RPMI7951 (cell line): ENCODE measurements at regions not wholly inside any gene's neighbourhood (a gene's known extent, or its start where the extent isn't known, plus 50 kb on each side); places are given as distances from the start of the nearest gene placed in this dataset.
A peak's percentile ranks its signal among the peaks of the same experiment; 100 is the strongest.
"Not testable (repeated sequence)": the region's sequence is repeated elsewhere in the genome, so short reads cannot be mapped to it uniquely, and the experiment has no call there.

Source experiments
- DNase-seq: peaks from one replicate; pipeline ENCODE4 v3.0.0-alpha.2; 2012; ENCODE audit warnings: low read depth

DNA sequence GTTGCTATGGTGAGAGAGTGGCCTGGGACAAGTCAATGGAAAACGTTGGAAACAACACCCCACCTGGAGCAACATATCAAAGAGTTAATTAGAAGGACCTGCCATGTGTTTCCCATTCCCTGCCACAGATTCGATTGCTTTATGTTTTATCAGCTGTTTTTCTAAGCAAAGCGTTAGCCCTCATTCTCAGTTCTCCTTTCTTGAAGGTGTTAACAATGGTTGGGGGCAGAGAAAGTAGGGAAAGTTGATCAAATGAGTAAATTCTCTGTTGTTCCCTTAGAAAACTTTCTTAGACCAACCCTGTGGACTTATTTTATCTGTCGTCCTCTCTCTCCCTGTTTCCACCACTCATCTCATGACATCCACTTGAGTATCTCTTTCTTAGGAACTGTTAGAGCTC, 102.5 kb downstream of the ADAMTS15 start:
- DNase-seq: no peak

DNA sequence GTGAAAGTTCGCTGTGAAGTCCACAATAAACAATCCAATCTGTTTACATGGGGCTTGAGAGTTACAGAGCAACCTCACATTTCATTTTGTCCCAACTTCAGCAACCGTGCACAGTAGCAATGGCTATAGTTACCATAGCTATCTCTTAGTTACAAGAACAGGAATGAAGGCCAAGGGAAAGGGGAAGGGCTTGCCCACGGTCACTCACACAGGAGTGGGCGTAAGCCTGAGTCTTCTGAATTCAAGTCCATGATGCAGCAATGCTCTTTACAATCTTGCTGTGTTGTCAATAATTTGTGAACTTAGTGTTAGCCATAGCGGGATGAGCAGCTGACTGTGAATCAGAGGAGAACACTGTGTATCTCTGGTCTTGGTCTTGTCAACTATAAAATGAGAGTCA, 102.9 kb downstream of the ADAMTS15 start:
- DNase-seq: no peak

DNA sequence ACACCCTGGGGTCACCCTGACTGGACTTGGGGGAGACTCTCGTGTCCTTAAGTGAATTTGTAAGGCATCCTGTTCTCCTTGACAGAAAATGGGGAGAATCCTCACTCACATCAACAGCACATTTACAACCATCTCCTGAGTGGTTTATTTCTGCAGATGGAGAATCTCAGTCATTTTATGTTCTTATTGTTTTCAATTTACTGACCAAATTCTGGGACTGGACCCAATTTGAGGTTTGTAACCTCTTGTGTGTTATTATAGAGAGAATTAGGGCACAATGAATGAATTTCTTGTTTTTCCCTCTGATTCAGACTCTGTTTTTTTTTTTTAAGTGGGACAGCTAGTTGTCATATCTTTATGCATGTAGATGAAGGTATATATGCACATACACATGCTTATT, 104.9 kb downstream of the ADAMTS15 start:
- peak; percentile 25 for DNase-seq

DNA sequence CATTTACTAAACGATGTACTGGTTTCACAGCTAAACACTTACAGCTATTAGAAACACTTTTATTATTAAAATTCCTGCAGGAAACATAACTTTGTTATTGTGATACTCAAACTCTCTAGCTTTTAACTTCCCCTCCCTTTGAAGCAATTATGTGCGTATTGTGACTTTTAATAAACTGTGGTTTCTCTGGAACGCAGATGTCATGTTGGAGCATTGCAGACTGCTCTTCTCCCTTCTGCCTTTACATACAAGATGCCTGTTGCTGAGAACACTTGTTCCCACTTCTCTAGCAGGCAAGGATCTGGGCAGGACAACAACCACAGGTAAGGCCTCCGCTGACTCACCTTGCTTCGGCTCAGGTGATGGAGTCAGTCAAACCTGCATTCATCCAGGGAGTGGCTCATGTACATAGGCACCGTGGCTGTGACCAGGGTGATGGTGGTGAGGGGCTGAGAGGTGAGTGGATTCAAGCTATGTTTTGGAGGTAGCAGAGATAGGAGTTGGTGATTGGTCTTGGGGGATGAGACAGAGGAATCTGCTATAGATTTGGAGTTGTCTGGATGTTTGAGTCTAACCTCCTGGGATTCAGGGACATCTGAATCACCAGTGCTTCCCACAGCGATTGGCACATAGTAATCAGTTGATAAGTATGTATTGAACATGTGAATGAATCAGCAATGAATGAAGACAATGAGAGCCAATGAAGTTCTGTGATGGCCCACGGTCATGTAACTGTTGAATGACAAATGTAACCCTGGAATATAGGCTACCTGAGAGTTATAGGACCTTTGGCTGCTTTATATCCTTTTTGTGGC, 106.0 kb downstream of the ADAMTS15 start:
- DNase-seq: no peak

DNA sequence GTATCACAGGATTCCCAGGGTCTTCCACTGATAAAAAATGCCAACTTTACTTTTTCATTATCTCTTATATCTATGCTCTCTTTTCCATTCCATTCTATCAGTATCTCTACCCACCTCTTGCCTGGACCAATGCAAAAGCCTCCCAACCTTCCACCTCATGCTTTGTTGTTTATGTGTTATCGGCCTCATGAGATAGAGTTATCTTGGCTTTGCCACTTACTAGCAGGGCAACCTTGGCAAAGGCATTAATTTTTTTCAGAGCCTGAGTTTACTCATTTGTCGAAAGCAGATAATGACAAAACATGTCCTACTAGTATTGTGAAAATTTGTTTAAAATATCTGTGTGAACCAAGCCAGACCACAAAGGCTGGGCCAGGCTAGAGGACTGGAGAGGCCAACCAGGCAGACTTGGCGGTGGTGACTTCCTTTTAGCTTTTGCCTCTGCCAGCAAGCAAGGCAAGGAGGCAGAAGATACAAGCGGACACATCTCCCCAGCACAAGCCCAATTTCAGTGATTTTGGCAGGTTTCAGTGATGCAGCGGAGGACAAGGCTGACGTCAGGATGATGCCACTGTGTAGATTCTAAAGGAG, 106.9 kb downstream of the ADAMTS15 start:
- no peak for DNase-seq

DNA sequence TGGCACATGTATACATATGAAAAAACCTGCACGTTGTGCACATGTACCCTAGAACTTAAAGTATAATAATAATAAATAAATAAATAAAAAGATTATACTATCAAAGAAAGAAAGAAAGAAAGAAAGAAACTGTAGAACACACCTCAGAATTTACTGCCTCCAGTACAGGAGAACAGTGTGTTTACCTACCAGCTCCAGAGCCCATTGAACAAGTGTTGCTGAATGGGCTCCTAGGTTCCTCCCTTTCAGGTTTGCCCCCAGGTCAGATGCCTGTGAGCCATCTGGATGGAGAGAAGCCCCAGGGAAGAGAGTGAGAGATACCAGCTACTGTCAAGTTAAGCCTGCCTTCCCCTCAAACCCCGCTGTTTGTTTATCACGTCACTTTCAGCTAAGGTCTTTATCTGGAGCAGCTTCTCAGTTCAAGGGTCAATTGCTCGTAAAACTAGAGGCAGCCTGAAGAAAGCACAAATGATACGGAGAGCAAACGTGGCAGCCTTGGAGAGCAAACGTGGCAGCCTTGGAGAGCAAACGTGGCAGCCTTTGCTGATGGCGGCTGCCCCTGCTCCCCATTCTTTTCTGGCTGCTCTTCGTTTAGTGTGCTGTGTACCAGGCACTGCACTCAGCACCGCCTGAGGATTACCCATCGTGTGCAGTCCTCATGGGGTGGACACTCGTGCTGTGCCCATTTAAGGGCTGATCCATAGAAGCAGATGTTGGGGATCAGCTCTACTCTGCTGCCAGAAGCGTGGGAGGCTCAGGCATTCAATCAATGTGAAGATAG, 111.7 kb downstream of the ADAMTS15 start:
- DNase-seq: no peak

DNA sequence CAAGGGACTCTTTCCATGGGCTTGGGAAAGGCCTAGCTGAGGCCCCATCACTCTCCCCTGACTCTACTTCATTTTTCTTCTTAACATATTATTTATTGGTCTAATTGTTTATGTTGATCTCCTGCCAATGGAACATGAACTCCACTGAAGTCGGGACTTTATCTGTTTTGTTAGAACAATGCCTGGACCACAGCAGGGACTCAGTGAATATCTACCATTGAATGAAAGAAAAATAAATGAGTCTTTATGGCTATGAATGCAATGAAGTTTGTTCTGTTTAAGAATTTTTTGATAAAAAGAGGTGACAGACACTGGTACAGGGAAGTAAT, 112.3 kb downstream of the ADAMTS15 start:
- DNase-seq: no peak

DNA sequence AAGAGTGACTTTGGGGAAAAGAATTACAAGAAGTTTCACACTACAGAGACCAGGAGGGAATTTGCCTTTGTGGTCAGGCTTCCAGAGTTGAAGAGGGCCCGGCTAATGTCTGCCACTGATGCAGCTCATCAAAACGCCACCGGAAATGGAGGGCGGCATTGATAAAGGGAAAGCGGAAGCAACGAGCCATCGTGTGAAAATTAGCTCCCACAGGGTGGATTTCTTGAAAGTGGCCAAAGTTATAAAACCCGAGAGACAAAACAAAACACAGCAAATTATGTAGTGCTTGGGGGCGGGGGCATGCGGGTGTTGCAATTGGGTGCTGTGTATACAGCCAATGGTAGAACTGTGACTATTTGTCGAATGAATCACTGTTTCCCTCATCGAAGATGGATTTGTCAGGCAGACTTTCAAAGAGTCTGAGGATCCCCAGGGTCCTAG, 113.0 kb downstream of the ADAMTS15 start:
- DNase-seq: no peak

DNA sequence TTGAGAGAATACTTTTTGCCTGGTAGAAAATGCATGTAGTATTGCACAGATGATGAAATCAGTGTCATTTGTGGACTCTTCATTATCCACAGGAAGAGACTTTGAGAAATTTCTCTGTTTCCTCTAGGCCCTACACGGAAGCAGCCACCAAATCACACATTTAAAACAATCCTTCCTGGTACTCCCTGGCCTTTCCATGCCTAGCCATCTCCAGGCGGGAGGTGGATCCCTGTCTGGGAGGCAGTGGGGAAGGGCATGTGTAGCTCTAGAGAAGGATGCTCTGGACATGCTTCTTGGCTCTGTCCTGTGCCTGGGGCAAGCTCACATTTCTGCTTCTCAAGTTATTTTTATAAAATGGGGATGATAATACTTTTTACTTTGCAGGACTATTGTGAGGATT, 114.1 kb downstream of the ADAMTS15 start:
- no peak for DNase-seq

DNA sequence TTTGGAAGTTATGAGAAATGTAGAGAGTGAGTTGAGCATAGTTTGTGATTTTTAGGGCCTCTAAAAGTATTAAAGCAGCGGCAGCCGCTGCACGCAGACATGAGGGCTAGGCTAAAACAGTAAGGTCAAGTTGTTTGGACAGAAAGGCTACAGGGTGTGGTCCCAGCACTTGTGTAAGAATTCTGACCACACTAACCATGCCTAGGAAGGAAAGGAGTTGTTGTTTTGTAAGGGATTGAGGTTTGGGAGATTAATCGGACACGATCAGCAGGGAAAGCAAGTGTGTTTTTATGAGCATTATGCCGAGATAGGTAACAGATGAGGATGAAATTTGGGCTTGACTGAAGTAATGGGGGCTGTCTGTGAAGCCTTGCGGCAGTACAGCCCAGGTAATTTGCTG, 117.9 kb downstream of the ADAMTS15 start:
- not testable (repeated sequence) for DNase-seq

DNA sequence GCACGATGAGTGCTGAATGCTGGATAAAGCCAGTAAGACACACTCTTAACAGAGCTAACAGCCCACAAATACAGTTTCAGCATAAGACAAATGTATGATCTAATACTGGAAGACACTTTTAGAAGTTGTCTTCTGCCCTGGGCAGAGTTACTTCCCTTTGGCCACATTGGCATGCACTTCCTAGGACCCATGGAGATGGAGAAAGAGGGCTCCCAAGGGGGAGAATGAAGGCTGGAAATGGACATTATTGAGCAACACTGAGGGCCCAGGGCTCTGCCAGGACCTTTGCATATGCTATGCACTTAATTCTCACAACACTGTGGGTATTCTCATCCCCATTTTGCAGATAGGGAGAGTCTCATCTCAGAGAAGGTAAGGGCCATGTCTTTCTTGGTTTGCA, 123.1 kb downstream of the ADAMTS15 start:
- no peak for DNase-seq

DNA sequence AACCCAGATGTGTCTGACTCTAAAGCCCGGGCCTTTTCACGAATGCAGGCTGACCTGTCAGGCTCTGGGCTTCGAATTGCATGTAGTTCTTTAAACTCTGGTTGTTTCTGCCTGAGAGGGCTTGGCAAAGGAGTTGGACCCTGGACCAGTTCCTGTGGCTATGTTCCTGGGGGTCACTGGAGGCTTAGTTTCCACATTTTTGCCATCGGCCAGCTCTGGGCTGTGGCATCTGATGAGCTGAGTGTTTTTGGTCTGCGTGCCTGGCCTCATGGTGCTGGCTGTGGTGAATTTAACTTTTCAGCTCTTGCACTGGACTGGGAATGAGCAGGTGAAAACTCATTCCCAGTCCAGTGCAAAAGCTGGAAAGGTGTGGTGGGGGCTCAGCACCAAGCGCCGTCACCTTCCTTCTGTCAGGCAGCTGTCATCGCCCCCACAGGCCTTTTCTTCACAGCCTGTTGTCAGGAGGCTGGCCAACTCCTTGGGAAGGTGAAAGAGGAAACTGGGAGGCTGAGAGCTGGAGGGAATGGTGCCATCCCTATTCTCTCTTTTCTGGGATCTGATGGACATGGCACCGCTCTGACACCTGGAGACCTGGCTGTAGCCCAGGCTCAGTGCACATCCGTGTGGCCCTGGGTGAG, 123.6 kb downstream of the ADAMTS15 start:
- DNase-seq: no peak

DNA sequence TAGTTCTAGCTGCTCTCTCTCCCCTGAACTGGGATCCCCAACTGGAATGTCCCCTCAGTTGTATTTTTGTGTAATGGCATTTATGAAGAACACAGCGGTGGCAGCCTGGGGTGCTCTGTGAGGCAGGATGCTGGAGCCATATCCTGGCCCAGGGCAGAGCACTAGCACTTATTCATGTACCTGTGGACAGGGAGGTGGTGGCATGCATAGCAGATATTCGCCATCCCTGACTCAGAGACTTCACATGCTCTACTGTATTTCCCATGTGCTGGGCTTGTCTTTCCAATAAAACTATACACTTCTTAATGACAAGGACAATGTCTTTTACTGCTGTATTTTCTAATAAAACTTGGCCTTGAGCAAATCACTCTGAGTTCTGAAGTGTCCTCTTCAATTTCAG, 125.3 kb downstream of the ADAMTS15 start:
- no peak for DNase-seq

DNA sequence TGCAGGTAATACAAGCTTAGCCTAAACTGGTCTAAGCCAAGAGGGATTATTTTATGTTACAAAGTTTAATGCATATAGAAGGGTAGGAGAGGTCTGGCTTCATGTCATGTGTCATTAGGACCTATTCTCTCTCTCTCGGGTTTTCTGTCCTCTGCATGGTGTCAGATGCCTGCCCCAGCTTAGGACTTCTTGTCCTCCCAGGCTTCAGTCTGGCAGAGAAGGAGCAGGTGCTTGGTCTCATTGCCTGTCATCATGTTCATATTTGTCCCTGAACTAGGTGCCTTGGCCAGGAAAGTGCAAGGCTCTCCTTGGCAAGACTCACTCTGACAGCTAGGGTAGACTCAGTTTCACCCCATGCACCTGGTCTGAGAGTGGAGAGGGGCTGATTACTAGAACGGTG, 126.3 kb downstream of the ADAMTS15 start:
- no peak for DNase-seq

DNA sequence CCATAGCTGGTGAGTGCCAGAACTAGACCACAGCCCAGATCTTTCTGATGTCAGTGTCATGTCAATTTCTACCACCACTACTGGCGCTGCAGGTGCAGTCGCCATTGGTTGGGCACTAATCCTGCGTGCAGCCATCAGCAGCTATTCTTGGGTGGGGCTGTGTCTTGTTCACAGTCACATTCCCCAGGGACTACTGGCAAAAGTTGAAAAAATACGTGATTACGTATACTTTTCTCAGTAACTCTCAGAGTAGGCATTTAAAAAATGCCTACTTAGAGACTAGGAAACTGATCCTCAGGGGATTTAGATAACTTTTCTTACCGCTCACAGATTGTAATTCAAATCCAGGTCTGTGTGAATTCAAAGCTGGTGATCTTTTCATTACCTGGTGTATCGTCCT, 127.7 kb downstream of the ADAMTS15 start:
- DNase-seq: no peak

DNA sequence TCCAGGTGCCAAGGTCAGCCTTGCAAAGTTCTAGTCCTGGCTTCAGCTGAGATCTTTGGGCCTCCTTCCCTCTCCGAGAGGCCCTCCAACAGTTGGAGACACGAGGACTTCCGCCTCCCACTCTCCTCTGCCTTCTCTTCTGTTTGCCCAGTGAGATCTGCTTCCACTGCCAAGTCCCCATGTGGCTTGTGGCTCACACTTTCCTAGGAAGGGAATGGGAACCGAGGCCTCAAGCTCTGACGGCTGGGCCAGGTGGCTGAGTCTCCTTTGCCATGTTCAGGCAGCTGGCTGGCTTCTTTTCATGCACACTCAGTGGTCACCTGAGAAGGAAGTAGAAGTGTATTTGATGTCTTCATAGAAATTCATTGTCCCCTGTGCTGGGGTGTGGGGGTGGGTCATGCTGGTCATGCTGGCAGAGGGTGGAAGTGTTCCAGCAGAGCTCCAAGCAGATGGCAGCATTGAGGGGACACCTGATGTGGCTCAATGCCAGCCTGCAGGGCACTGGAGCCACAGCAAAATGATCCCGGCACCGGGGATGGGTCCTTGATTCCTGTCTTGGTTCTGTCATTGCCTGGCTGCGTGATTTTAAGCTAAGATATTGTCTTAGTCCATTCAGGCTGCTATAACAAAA, 130.4 kb downstream of the ADAMTS15 start:
- DNase-seq: no peak

DNA sequence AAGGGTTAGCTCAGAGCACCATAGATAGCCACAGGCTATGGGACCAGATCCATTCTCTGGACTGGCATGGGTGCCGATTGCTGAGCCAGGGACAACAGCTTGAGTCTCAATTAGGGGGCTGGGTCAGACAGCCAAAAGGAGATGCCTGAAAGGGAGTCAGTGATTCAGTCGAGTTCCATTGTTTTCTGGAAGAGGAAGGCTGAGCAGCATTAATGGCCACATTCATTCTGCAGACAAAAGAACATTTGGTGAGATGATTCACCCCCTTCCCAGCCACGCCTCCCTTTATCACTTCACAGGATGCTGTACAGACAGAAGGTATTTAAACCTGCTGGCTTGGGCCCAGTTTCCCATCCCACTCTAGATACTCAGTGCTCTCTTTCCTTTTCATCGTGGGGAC, 131.9 kb downstream of the ADAMTS15 start:
- peak; percentile 95 for DNase-seq

DNA sequence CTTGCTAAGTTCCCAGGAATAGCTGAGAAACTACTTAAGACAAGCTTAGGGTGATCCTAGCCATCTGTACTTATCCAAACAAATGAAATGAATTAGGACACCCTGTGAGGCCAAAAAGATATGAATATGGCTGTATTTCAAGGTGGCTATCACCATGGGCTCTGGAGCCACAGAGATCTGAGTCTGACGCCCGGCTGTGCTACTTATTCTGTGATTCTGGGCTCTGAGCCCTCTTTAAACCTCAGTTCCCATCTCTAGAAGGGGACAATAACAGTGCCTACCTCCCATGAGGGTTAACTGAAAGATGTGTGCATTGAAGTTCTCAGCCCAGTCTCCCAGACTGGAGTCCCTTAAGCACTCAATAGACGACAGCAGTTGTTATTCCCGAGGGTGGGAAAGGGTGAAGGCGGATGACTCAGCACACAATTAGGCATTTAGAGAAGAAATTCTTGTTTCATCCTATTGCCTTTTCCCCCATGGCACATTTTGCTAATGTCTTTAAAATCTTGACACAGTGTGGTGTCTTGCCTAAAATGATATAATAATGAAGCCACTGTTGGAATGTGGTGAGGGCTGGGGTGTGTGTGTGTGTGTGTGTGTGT, 132.5 kb downstream of the ADAMTS15 start:
- DNase-seq: peak; percentile 87

DNA sequence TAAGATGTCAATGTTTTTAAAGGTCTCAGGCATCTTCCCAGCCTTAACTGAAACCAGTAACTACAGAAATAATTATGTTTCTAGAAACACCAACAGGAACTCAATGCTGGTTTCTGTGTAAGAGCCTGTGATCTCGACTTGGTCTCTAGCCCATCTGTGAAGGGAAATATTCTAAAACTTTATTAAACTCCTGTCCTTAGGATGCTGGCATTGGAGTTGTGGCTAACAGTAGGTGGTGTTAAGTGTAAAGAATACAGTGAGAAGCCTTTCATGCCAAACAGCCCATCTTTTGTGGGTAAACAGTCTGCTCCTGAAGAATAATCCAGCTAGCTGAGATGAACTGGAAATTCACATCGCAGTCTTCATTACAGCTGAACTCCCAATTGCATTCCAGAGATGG, 133.2 kb downstream of the ADAMTS15 start:
- peak; percentile 39 for DNase-seq

DNA sequence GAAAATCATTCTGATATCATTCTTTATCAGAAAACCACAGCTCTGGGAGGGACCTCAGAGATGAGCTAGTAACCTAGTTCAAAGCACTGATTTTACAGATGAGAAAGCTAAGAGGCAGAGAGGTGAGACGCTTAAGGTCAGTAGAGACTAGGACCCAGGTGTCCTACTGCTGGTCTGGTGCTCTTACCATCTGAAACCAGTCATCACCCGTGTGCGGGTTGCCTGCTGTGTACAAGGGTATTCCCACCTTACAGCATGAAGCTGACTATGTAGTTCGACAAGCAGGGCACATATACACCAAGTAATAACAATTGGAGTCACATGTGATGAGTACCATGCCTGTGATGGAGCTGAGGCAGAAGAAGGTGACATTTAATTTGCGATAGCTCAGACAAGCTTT, 133.7 kb downstream of the ADAMTS15 start:
- DNase-seq: no peak

DNA sequence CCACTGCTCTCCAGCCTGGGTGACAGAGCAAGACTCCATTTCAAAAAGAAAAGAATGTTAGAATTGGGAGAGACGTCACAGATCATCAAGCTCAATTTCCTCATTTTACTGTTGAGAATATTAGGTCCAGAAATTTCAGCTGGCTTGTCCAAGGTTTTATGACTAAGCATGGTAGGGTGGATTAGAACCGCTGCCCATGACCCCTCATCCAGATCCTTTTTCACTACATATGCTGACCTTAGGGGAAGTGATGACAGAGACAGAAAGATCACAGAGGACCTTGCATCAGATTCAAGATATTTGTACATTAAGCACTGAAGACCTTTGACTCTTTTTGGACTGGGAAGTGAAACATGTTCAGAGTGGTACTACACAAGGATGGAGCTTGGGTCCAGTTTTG, 134.5 kb downstream of the ADAMTS15 start:
- DNase-seq: no peak

DNA sequence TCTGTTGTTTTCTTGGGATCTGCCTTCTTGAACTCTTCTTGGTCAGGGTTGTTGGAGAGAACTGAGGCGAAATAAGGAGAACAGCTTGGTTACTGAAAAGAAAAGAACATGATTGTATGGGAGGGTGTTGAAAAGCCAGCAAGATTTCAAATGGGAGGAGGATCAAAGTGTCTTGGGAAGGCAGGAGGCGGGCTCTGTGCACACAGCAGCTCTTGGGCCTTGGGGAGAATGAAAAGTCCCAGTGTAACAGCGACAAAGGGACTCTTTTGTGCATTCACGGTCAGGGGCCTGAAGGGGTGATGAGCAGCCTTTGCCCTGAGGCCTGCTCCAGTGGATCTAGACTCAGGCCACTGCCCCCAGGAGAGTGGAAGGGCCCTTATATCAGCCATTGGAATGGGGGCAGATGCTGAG, 135.4 kb downstream of the ADAMTS15 start:
- peak; percentile 54 for DNase-seq
